ENCODE measurements at regions not wholly inside any gene's neighbourhood (a gene's known extent, or its start where the extent isn't known, plus 50 kb on each side); places are given as distances from the start of the nearest gene placed in this dataset.

DNA sequence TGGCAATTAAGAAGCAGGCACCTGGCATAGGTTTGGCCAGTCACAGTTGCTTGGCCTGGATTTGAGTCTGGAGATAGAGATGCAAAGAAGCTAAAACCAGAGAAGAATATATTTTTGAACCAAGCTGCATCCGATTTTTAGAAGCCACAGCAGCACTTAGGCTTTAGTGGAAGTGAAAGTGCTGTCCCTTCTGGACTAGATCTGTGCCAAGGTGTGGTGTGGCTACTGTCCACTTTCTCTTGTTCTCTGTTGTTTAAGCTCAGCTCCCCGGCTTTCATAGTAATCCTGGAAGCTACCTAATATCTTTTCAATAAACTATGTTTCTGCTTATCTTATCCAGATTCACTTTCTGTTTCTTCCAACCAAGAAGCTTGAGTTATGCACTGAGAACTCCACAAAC is 183.4 kb upstream of the THRB start:
- TF ChIP-seq POLR2A (IDR thresholded peaks at IDR 0.05; ENCODE audit: low read depth, low read length) (no peak), RAD21 (IDR thresholded peaks at IDR 0.05; ENCODE audit: low read length) (no peak), CEBPB (IDR thresholded peaks at IDR 0.05; ENCODE audit: low read depth, low read length) (no peak), FOS (IDR thresholded peaks at IDR 0.05; ENCODE audit: low read depth, low read length) (no peak), MXI1 (IDR thresholded peaks at IDR 0.05; ENCODE audit: borderline replicate concordance, low read depth, low read length) (no peak), MAFK (IDR thresholded peaks at IDR 0.05; ENCODE audit: low read depth, low read length) (no peak), RFX5 (IDR thresholded peaks at IDR 0.05; ENCODE audit: low read depth, low read length) (no peak), SMC3 (IDR thresholded peaks at IDR 0.05; ENCODE audit: low read depth, low read length) (no peak), MAZ (IDR thresholded peaks at IDR 0.05; ENCODE audit: borderline replicate concordance, low read depth, low read length) (no peak)
- TF ChIP-seq, protein P1, sequence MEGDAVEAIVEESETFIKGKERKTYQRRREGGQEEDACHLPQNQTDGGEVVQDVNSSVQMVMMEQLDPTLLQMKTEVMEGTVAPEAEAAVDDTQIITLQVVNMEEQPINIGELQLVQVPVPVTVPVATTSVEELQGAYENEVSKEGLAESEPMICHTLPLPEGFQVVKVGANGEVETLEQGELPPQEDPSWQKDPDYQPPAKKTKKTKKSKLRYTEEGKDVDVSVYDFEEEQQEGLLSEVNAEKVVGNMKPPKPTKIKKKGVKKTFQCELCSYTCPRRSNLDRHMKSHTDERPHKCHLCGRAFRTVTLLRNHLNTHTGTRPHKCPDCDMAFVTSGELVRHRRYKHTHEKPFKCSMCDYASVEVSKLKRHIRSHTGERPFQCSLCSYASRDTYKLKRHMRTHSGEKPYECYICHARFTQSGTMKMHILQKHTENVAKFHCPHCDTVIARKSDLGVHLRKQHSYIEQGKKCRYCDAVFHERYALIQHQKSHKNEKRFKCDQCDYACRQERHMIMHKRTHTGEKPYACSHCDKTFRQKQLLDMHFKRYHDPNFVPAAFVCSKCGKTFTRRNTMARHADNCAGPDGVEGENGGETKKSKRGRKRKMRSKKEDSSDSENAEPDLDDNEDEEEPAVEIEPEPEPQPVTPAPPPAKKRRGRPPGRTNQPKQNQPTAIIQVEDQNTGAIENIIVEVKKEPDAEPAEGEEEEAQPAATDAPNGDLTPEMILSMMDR (conservative IDR thresholded peaks at IDR 0.05; ENCODE audit: low read depth, low read length) = no peak
- TF ChIP-seq, protein P2, sequence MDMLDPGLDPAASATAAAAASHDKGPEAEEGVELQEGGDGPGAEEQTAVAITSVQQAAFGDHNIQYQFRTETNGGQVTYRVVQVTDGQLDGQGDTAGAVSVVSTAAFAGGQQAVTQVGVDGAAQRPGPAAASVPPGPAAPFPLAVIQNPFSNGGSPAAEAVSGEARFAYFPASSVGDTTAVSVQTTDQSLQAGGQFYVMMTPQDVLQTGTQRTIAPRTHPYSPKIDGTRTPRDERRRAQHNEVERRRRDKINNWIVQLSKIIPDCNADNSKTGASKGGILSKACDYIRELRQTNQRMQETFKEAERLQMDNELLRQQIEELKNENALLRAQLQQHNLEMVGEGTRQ (IDR thresholded peaks at IDR 0.05; ENCODE audit: low read depth, low read length) = no peak
- TF ChIP-seq, protein P3, sequence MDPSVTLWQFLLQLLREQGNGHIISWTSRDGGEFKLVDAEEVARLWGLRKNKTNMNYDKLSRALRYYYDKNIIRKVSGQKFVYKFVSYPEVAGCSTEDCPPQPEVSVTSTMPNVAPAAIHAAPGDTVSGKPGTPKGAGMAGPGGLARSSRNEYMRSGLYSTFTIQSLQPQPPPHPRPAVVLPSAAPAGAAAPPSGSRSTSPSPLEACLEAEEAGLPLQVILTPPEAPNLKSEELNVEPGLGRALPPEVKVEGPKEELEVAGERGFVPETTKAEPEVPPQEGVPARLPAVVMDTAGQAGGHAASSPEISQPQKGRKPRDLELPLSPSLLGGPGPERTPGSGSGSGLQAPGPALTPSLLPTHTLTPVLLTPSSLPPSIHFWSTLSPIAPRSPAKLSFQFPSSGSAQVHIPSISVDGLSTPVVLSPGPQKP (IDR thresholded peaks at IDR 0.05; ENCODE audit: borderline replicate concordance, low read depth, low read length) = no peak
